ENCODE measurements at regions not wholly inside any gene's neighbourhood (a gene's known extent, or its start where the extent isn't known, plus 50 kb on each side); places are given as distances from the start of the nearest gene placed in this dataset.

GRCh38 chr5:158594595-158595242 is 505.0 kb downstream of the EBF1 start:
- H3K36me3 ChIP-seq (ENCODE audit: control insufficient read depth, insufficient read depth, low read length): no peaks in the 10 kb centered on the region
- DNase-seq: no peak
- Mint-ChIP-seq H3K27ac (no peak overlapping the region), H3K27me3 (ENCODE audit: insufficient read depth) (no peaks in the 10 kb centered on the region), H3K4me1 (peaks cover 26% of the 10 kb centered on the region), H3K4me3 (no peak overlapping the region), H3K9me3 (peaks cover 10% of the 10 kb centered on the region), H3K36me3 (ENCODE audit: low read depth) (no peaks in the 10 kb centered on the region)
- no peak overlapping the region for H3K4me3 ChIP-seq (ENCODE audit: low read length)
- H3K4me1 ChIP-seq (ENCODE audit: control insufficient read depth, insufficient read depth, low read length): peaks cover 12% of the 10 kb centered on the region
- no peak overlapping the region for H3K27ac ChIP-seq (ENCODE audit: low read depth, low read length)
- H3K27me3 ChIP-seq (ENCODE audit: control insufficient read depth, insufficient read depth, low read length, poor library complexity, severe bottlenecking): no peaks in the 10 kb centered on the region
- H3K9ac ChIP-seq (ENCODE audit: extremely low read depth, low read length, poor library complexity, severe bottlenecking): no peak overlapping the region
- TF ChIP-seq, protein P1, sequence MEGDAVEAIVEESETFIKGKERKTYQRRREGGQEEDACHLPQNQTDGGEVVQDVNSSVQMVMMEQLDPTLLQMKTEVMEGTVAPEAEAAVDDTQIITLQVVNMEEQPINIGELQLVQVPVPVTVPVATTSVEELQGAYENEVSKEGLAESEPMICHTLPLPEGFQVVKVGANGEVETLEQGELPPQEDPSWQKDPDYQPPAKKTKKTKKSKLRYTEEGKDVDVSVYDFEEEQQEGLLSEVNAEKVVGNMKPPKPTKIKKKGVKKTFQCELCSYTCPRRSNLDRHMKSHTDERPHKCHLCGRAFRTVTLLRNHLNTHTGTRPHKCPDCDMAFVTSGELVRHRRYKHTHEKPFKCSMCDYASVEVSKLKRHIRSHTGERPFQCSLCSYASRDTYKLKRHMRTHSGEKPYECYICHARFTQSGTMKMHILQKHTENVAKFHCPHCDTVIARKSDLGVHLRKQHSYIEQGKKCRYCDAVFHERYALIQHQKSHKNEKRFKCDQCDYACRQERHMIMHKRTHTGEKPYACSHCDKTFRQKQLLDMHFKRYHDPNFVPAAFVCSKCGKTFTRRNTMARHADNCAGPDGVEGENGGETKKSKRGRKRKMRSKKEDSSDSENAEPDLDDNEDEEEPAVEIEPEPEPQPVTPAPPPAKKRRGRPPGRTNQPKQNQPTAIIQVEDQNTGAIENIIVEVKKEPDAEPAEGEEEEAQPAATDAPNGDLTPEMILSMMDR (conservative IDR thresholded peaks at IDR 0.05): no peak
- peaks cover 11% of the 10 kb centered on the region for H3K9me3 ChIP-seq (ENCODE audit: control insufficient read depth, low read length)
- whole genome bisulfite sequencing, 2 experiments (ENCODE audit: insufficient coverage in 1 of 2, insufficient read length in 1 of 2): 92 to 94% methylated on average over 5 of the region's 5 CpGs

- Mint-ChIP-seq H3K4me1 (peaks cover 30% of the 10 kb centered on the region), H3K9me3 (peaks cover 10% of the 10 kb centered on the region)
These were observed 505.8 kb downstream of the EBF1 start for GRCh38 chr5:158593925-158594324.

GRCh38 chr5:158591301-158591863 is 508.3 kb downstream of the EBF1 start:
- Histone ChIP-seq H3K36me3 (ENCODE audit: control insufficient read depth, insufficient read depth, low read length) (no peaks in the 10 kb centered on the region), H3K27me3 (ENCODE audit: control insufficient read depth, insufficient read depth, low read length, poor library complexity, severe bottlenecking) (no peaks in the 10 kb centered on the region), H3K9ac (ENCODE audit: extremely low read depth, low read length, poor library complexity, severe bottlenecking) (no peak overlapping the region), H3K9me3 (ENCODE audit: control insufficient read depth, low read length) (no peaks in the 10 kb centered on the region), H3K4me1 (ENCODE audit: control insufficient read depth, insufficient read depth, low read length) (peaks cover 12% of the 10 kb centered on the region), H3K27ac (ENCODE audit: low read depth, low read length) (peak overlapping the region; percentile 3), H3K4me3 (ENCODE audit: low read length) (no peak overlapping the region)
- TF ChIP-seq, protein P1 (conservative IDR thresholded peaks at IDR 0.05): no peak
- peak overlapping the region; percentile 93 for H3K27ac Mint-ChIP-seq
- 16 to 30% methylated on average over 6 to 7 of the region's 7 CpGs for WGBS, 2 experiments (ENCODE audit: insufficient coverage in 1 of 2, insufficient read length in 1 of 2)
- peaks cover 30% of the 10 kb centered on the region for H3K4me1 Mint-ChIP-seq
- H3K9me3 Mint-ChIP-seq: peaks cover 2% of the 10 kb centered on the region
- no peaks in the 10 kb centered on the region for H3K36me3 Mint-ChIP-seq (ENCODE audit: low read depth)
- no peaks in the 10 kb centered on the region for H3K27me3 Mint-ChIP-seq (ENCODE audit: insufficient read depth)
- peak; percentile 85 for DNase-seq
- H3K4me3 Mint-ChIP-seq: no peak overlapping the region

More at GRCh38 chr5:158593925-158594324, 505.8 kb downstream of the EBF1 start:
- H3K9me3 ChIP-seq (ENCODE audit: control insufficient read depth, low read length): peaks cover 11% of the 10 kb centered on the region
- no peak overlapping the region for H3K27ac ChIP-seq (ENCODE audit: low read depth, low read length)
- no peak overlapping the region for H3K4me3 ChIP-seq (ENCODE audit: low read length)
- H3K27me3 Mint-ChIP-seq (ENCODE audit: insufficient read depth): no peaks in the 10 kb centered on the region
- no peaks in the 10 kb centered on the region for H3K36me3 ChIP-seq (ENCODE audit: control insufficient read depth, insufficient read depth, low read length)
- H3K36me3 Mint-ChIP-seq (ENCODE audit: low read depth): no peaks in the 10 kb centered on the region
- H3K27me3 ChIP-seq (ENCODE audit: control insufficient read depth, insufficient read depth, low read length, poor library complexity, severe bottlenecking): no peaks in the 10 kb centered on the region
- H3K4me3 Mint-ChIP-seq: no peak overlapping the region
- 85% methylated on average over 1 of the region's 1 CpG; no CpG with 5 or more reads in 1 of the 2 experiments for WGBS, 2 experiments (ENCODE audit: insufficient coverage in 1 of 2, insufficient read length in 1 of 2)
- TF ChIP-seq, protein P1 (conservative IDR thresholded peaks at IDR 0.05): no peak
- no peak for DNase-seq
- H3K9ac ChIP-seq (ENCODE audit: extremely low read depth, low read length, poor library complexity, severe bottlenecking): no peak overlapping the region
- no peak overlapping the region for H3K27ac Mint-ChIP-seq
- H3K4me1 ChIP-seq (ENCODE audit: control insufficient read depth, insufficient read depth, low read length): peaks cover 12% of the 10 kb centered on the region

Data from endodermal cell (in vitro differentiated cells).